ENCODE measurements at regions not wholly inside any gene's neighbourhood (a gene's known extent, or its start where the extent isn't known, plus 50 kb on each side); places are given as distances from the start of the nearest gene placed in this dataset.

- peaks cover 14% of the 10 kb centered on the region; the same call in 1 of the 2 replicates for H3K9me3 ChIP-seq (ENCODE audit: low read length)
- ChIA-PET POLR2A (no interaction called here), CTCF (ENCODE audit: low intra/inter-chr PET ratio, low total read pairs) (no interaction called here)
- no peaks in the 10 kb centered on the region for H3K79me2 ChIP-seq (ENCODE audit: insufficient read depth, low read length)
- intact Hi-C loops (cut with micrococcal nuclease; ENCODE audit: unreplicated experiment): no loop called here
- in situ Hi-C loops (cut with HindIII; ENCODE audit: extremely low pct_ligation_motif_present, low pct_unique_long_range_greater_than_20kb): no loop called here
- H3K27me3 ChIP-seq (ENCODE audit: control insufficient read depth in 1 of 2, insufficient read depth in 2 of 2, low read length in 2 of 2): no peaks in the 10 kb centered on the region; a peak in 1 of 5 replicates
- no peak overlapping the region for H3K4me3 ChIP-seq (replicated peaks in 1 of 3; ENCODE audit: insufficient read depth in 1 of 3, low read depth in 2 of 3, low read length in 3 of 3)
- FAIRE-seq (no peak), ATAC-seq (no peak), DNase-seq (ENCODE audit: low spot score) (no peak)
- H3K4me1 ChIP-seq (ENCODE audit: insufficient read depth, low read length): no peaks in the 10 kb centered on the region
- H4K20me1 ChIP-seq (ENCODE audit: insufficient read depth, low read length): no peaks in the 10 kb centered on the region
- no peak overlapping the region for H2AFZ ChIP-seq (ENCODE audit: low read length)
- 99% methylated on average over 3 of the region's 4 CpGs for WGBS (ENCODE audit: low lambda C conversion rate)
- no peaks in the 10 kb centered on the region for H3K36me3 ChIP-seq (replicated peaks in 1 of 2; ENCODE audit: control insufficient read depth in 1 of 2, insufficient read depth in 2 of 2, low read length in 2 of 2)
- H3K4me2 ChIP-seq (ENCODE audit: low read depth, low read length): no peak overlapping the region
- no peak overlapping the region for H3K9ac ChIP-seq (ENCODE audit: insufficient read depth, low read depth, low read length)
- BruUV-seq (replicated peaks): no TSS peak
- no peak overlapping the region for H3K27ac ChIP-seq (ENCODE audit: extremely low read length, insufficient read depth, low read length)
- TF ChIP-seq GLI4 (CRISPR knock-in tag; IDR thresholded peaks at IDR 0.05; ENCODE audit: borderline replicate concordance) (no peak), ZNF317 (CRISPR knock-in tag; IDR thresholded peaks at IDR 0.05) (no peak), HNRNPH1 (optimal IDR thresholded peaks at IDR 0.05; ENCODE audit: low read depth, low read length) (no peak), ZNF260 (CRISPR knock-in tag; IDR thresholded peaks at IDR 0.05; ENCODE audit: borderline replicate concordance, low read depth) (no peak), BCL6 (CRISPR knock-in tag; IDR thresholded peaks at IDR 0.05) (no peak)
Observed at GRCh38 chr11:121802542-121802941, 313.5 kb downstream of the BLID start.

GRCh38 chr11:121801781-121802180 is 314.2 kb downstream of the BLID start:
- Histone ChIP-seq H3K9ac (ENCODE audit: insufficient read depth, low read depth, low read length) (no peak overlapping the region), H3K9me3 (ENCODE audit: low read length) (peaks cover 14% of the 10 kb centered on the region; the same call in 1 of the 2 replicates), H3K4me2 (ENCODE audit: low read depth, low read length) (no peak overlapping the region), H3K36me3 (replicated peaks in 1 of 2; ENCODE audit: control insufficient read depth in 1 of 2, insufficient read depth in 2 of 2, low read length in 2 of 2) (no peaks in the 10 kb centered on the region), H4K20me1 (ENCODE audit: insufficient read depth, low read length) (no peaks in the 10 kb centered on the region), H3K79me2 (ENCODE audit: insufficient read depth, low read length) (no peaks in the 10 kb centered on the region), H3K27me3 (ENCODE audit: control insufficient read depth in 1 of 2, insufficient read depth in 2 of 2, low read length in 2 of 2) (no peaks in the 10 kb centered on the region; a peak in 1 of 5 replicates), H3K27ac (ENCODE audit: extremely low read length, insufficient read depth, low read length) (no peak overlapping the region), H2AFZ (ENCODE audit: low read length) (no peak overlapping the region), H3K4me1 (ENCODE audit: insufficient read depth, low read length) (no peaks in the 10 kb centered on the region), H3K4me3 (replicated peaks in 1 of 3; ENCODE audit: insufficient read depth in 1 of 3, low read depth in 2 of 3, low read length in 3 of 3) (no peak overlapping the region)
- no TSS peak for BruUV-seq (replicated peaks)
- TF ChIP-seq ZNF607 (CRISPR knock-in tag; IDR thresholded peaks at IDR 0.05; ENCODE audit: borderline replicate concordance): no peak
- no peak for TF ChIP-seq RFX1 (IDR thresholded peaks at IDR 0.05)
- TF ChIP-seq MED1 (CRISPR knock-in tag; IDR thresholded peaks at IDR 0.05): no peak
- FAIRE-seq: no peak
- POLR2A ChIA-PET: no interaction called here
- in situ Hi-C loops (cut with HindIII; ENCODE audit: extremely low pct_ligation_motif_present, low pct_unique_long_range_greater_than_20kb) (no loop called here), intact Hi-C loops (cut with micrococcal nuclease; ENCODE audit: unreplicated experiment) (no loop called here)
- CTCF ChIA-PET (ENCODE audit: low intra/inter-chr PET ratio, low total read pairs): no interaction called here
- 42% methylated on average over 5 of the region's 5 CpGs for WGBS (ENCODE audit: low lambda C conversion rate)
- ATAC-seq: no peak
- no peak for DNase-seq (ENCODE audit: low spot score)

Data from HepG2 (cell line).